A549 (cell line): ENCODE measurements at regions not wholly inside any gene's neighbourhood (a gene's known extent, or its start where the extent isn't known, plus 50 kb on each side); places are given as distances from the start of the nearest gene placed in this dataset.

Experiments used
- ATAC-seq, 2 experiments: fragments of 200-7000 bp in 1 of 2; fragments of >200 bp in 1 of 2; cut with Nextera tagmentation in 1 of 2; cut with Tn5 transposase in 1 of 2; 3 replicates each; pipeline versions ENCODE4 v1.8.0 to v1.9.1; 2018 to 2020; ENCODE audit warnings: mild to moderate bottlenecking in 1 of 2, moderate library complexity in 1 of 2
- CTCF ChIA-PET: fragments of 300-600 bp; sonication (Branson Sonifier 250); formaldehyde crosslinking; extraction: SDS; loops from one replicate; lab custom pipeline; 2021; ENCODE audit warnings: antibody characterized with exemption, inconsistent platforms; lab: Yijun Ruan, JAX
- POLR2A ChIA-PET: fragments of 350-600 bp; formaldehyde crosslinking; extraction: SDS; loops from one replicate; lab custom pipeline; 2021; ENCODE audit warnings: antibody characterized with exemption, inconsistent platforms; lab: Yijun Ruan, JAX
- DNase-seq, 2 experiments: peaks; one replicate each; pipeline versions ENCODE4 v3.0.0 to v3.0.0-alpha.2; 2011 to 2016; ENCODE audit warnings: low read depth in 1 of 2, low spot score in 1 of 2
- FAIRE-seq: peaks from 2 replicates; lab custom pipeline; 2011; peaks lifted over from hg19 to GRCh38; lab: Jason Lieb, UNC
- H3K27ac ChIP-seq, 2 experiments: fragments of >200 bp; sonication (Bioruptor Twin); formaldehyde crosslinking; 3 replicates each; pipeline ENCODE4 v1.5.1; 2016 to 2017
- H3K4me1 ChIP-seq: fragments of >200 bp; sonication (Bioruptor Twin); formaldehyde crosslinking; 3 replicates; pipeline ENCODE4 v1.6.1; 2016
- H3K4me2 ChIP-seq: fragments of >200 bp; sonication (Bioruptor Twin); formaldehyde crosslinking; 3 replicates; pipeline ENCODE4 v1.6.1; 2016
- H3K4me3 ChIP-seq: fragments of >200 bp; sonication (Bioruptor Twin); formaldehyde crosslinking; 3 replicates; pipeline ENCODE4 v1.5.1; 2016
- H3K9me3 ChIP-seq: fragments of >200 bp; sonication (Bioruptor Twin); formaldehyde crosslinking; 3 replicates; pipeline ENCODE4 v1.6.1; 2016
- CBX8 ChIP-seq: fragments of 200-600 bp; sonication (generic); IDR thresholded peaks from 2 replicates; pipeline ENCODE4 v1.6.1; 2016
- CEBPB ChIP-seq, 2 experiments: fragments of >200 bp in 1 of 2; sonication (Bioruptor Twin) in 1 of 2; formaldehyde crosslinking in 1 of 2; IDR thresholded peaks; 2 replicates each; pipeline ENCODE4 v1.6.1; 2012 to 2016
- CHD4 ChIP-seq: fragments of 200-600 bp; sonication (generic); IDR thresholded peaks from 2 replicates; pipeline ENCODE4 v1.6.1; 2016; ENCODE audit warnings: antibody characterized with exemption, mild to moderate bottlenecking, borderline replicate concordance
- EHF ChIP-seq: fragments of 250-450 bp; sonication (Bioruptor Pico); IDR thresholded peaks from 2 replicates; pipeline ENCODE4 v1.5.0; 2020; ENCODE audit warnings: mild to moderate bottlenecking
- EHMT2 ChIP-seq: fragments of 200-600 bp; sonication (generic); IDR thresholded peaks from 2 replicates; pipeline ENCODE4 v1.6.1; 2016; ENCODE audit warnings: antibody characterized with exemption, low read depth, mild to moderate bottlenecking, moderate library complexity
- ESRRA ChIP-seq: fragments of 150-350 bp; IDR thresholded peaks from 2 replicates; pipeline ENCODE4 v1.6.1; 2014; ENCODE audit warnings: mild to moderate bottlenecking, low read length, borderline replicate concordance
- FOXS1 ChIP-seq: fragments of 250-450 bp; sonication (Bioruptor Pico); IDR thresholded peaks from 2 replicates; pipeline ENCODE4 v1.5.0; 2020; ENCODE audit warnings: mild to moderate bottlenecking, moderate library complexity
- GATA3 ChIP-seq: IDR thresholded peaks from 2 replicates; pipeline ENCODE4 v1.6.1; 2012; ENCODE audit warnings: borderline replicate concordance
- HEYL ChIP-seq: fragments of 250-450 bp; sonication (Bioruptor Pico); IDR thresholded peaks from 2 replicates; pipeline ENCODE4 v1.8.0; 2021; ENCODE audit warnings: mild to moderate bottlenecking, moderate library complexity
- HOXB5 ChIP-seq: fragments of 250-450 bp; sonication (Bioruptor Pico); IDR thresholded peaks from 2 replicates; pipeline ENCODE4 v1.5.0; 2020; ENCODE audit warnings: mild to moderate bottlenecking, moderate library complexity
- KDM1A ChIP-seq: fragments of 200-600 bp; sonication (generic); IDR thresholded peaks from 2 replicates; pipeline ENCODE4 v1.6.1; 2016; ENCODE audit warnings: low read depth, mild to moderate bottlenecking
- MAFK ChIP-seq: fragments of 450-650 bp; IDR thresholded peaks from 2 replicates; pipeline ENCODE4 v1.6.1; 2014; ENCODE audit not compliant: partially characterized antibody
- MAZ ChIP-seq: fragments of 150-350 bp; IDR thresholded peaks from 2 replicates; pipeline ENCODE4 v1.6.1; 2014; ENCODE audit warnings: antibody characterized with exemption, low read depth, low read length, borderline replicate concordance
- MYC ChIP-seq: IDR thresholded peaks from 2 replicates; pipeline ENCODE4 v1.6.1; 2012; ENCODE audit warnings: mild to moderate bottlenecking, inconsistent platforms, low read length, improper control_type of control experiment, borderline replicate concordance
- NPAS2 ChIP-seq: fragments of 250-450 bp; sonication (Bioruptor Pico); IDR thresholded peaks from 2 replicates; pipeline ENCODE4 v1.8.0; 2022; ENCODE audit warnings: mild to moderate bottlenecking, moderate library complexity, borderline replicate concordance
- POLR2AphosphoS2 ChIP-seq: conservative IDR thresholded peaks from 2 replicates; pipeline ENCODE4 v1.6.1; 2012; ENCODE audit warnings: low read length, improper control_type of control experiment, inconsistent platforms
- RARB ChIP-seq: fragments of 250-450 bp; sonication (Bioruptor Pico); IDR thresholded peaks from 2 replicates; pipeline ENCODE4 v1.8.0; 2021; ENCODE audit warnings: mild to moderate bottlenecking, moderate library complexity
- RCOR1 ChIP-seq: fragments of 150-350 bp; IDR thresholded peaks from 2 replicates; pipeline ENCODE4 v1.6.1; 2014; ENCODE audit warnings: antibody characterized with exemption, low read length, low read depth
- RNF2 ChIP-seq: fragments of 200-600 bp; sonication (generic); IDR thresholded peaks from 2 replicates; pipeline ENCODE4 v1.6.1; 2016; ENCODE audit warnings: low read depth, mild to moderate bottlenecking, antibody characterized with exemption, moderate library complexity, borderline replicate concordance
- SMC3 ChIP-seq: fragments of >200 bp; sonication (Bioruptor Twin); formaldehyde crosslinking; IDR thresholded peaks from 3 replicates; pipeline ENCODE4 v1.6.1; 2018; ENCODE audit warnings: inconsistent platforms
- SREBF2 ChIP-seq: fragments of 450-650 bp; IDR thresholded peaks from 2 replicates; pipeline ENCODE4 v1.6.1; 2014; ENCODE audit warnings: mild to moderate bottlenecking, moderate library complexity
- TFCP2L1 ChIP-seq: fragments of 250-450 bp; sonication (Bioruptor Pico); IDR thresholded peaks from 2 replicates; pipeline ENCODE4 v1.5.0; 2021; ENCODE audit warnings: mild to moderate bottlenecking
- ZFP36 ChIP-seq: fragments of 450-650 bp; IDR thresholded peaks from 2 replicates; pipeline ENCODE4 v1.6.1; 2014; ENCODE audit warnings: borderline replicate concordance; ENCODE audit not compliant: partially characterized antibody
- ZSCAN20 ChIP-seq: fragments of 250-450 bp; sonication (Bioruptor Pico); IDR thresholded peaks from 2 replicates; pipeline ENCODE4 v1.8.0; 2022; ENCODE audit warnings: mild to moderate bottlenecking, moderate library complexity
- WGBS: methylation state at CpG from one replicate; pipeline ENCODE4 v1.1.6; 2017; ENCODE audit errors: missing lambda C conversion rate; 5-methylcytosine and 5-hydroxymethylcytosine counted together
- TF ChIP-seq, protein P1 (sequence below): IDR thresholded peaks from 2 replicates; pipeline ENCODE4 v1.6.1; 2012
- TF ChIP-seq, protein P2 (sequence below): fragments of 150-350 bp; IDR thresholded peaks from 2 replicates; pipeline ENCODE4 v1.6.1; 2014; ENCODE audit warnings: low read depth, mild to moderate bottlenecking, low read length
- TF ChIP-seq, protein P3 (sequence below): fragments of 200-600 bp; sonication (generic); IDR thresholded peaks from 2 replicates; pipeline ENCODE4 v1.6.1; 2016; ENCODE audit warnings: antibody characterized with exemption, mild to moderate bottlenecking, moderate library complexity

DNA sequence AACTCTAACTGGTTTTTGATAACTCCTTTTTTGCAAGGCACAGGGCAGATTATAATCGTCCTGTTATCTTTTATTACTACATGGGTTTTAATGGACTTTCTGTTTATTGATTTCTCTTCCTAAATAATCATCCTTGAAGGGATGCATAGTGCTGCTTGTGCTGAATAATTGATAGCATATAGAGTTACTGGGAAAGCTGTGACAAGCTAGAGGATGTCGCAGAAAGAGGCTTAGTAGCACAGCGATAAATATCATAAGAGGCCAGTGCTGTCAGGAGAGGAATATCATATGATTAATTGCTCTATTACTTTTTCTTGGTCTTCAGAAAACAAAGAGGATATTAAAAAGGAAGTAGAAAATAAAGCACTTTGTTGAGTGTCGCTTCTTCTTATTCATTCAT lies 1007.1 kb upstream of the ACO1 start:
- no peak for TF ChIP-seq CHD4
- TF ChIP-seq, all 56 proteins: peak for 0
- ChIA-PET CTCF (no interaction called here), POLR2A (no interaction called here)
- Histone ChIP-seq H3K9me3 (no peaks in the 10 kb centered on the region), H3K4me3 (no peak overlapping the region), H3K4me2 (no peak overlapping the region), H3K4me1 (no peaks in the 10 kb centered on the region), H3K27ac (no peak overlapping the region)
- FAIRE-seq (no peak), DNase-seq (no peak), ATAC-seq (no peak)
- WGBS = 47% methylated on average over 4 of the region's 4 CpGs

DNA sequence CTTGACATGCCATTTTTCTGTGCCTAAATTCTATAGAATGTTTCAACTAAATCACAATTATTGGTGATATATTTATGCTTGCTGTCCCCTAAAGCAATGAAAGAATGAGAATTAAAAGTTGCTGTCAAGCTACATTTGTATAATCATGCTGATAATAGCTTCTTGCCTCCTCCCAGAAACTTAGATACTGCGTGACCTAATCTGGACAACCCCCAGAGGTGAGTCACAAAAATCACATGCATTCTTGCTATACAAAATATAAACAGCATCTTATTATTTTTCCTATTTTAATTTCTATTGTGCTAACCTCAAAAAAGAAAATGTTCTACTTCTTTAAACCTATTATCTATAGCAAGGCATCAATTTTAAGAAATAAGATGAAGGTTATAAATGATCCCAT lies 995.8 kb upstream of the ACO1 start:
- H3K4me3 ChIP-seq = no peak overlapping the region
- no peak for TF ChIP-seq GATA3
- no peak for TF ChIP-seq CBX8
- TF ChIP-seq CEBPB (IDR thresholded peaks at IDR 0.05) = no peak
- TF ChIP-seq ZSCAN20 (CRISPR knock-in tag) = no peak
- TF ChIP-seq ZFP36 = no peak
- TF ChIP-seq SMC3 = no peak
- TF ChIP-seq MYC = no peak
- TF ChIP-seq EHF = no peak
- TF ChIP-seq KDM1A = no peak
- TF ChIP-seq POLR2AphosphoS2 = no peak
- TF ChIP-seq, protein P1, sequence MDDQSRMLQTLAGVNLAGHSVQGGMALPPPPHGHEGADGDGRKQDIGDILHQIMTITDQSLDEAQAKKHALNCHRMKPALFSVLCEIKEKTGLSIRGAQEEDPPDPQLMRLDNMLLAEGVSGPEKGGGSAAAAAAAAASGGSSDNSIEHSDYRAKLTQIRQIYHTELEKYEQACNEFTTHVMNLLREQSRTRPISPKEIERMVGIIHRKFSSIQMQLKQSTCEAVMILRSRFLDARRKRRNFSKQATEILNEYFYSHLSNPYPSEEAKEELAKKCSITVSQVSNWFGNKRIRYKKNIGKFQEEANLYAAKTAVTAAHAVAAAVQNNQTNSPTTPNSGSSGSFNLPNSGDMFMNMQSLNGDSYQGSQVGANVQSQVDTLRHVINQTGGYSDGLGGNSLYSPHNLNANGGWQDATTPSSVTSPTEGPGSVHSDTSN = no peak
- no peak for TF ChIP-seq NPAS2 (CRISPR knock-in tag)
- no peak for TF ChIP-seq EHMT2
- no peak for TF ChIP-seq HEYL (CRISPR knock-in tag)
- TF ChIP-seq, all 56 proteins: peak for 0
- no peaks in the 10 kb centered on the region for H3K9me3 ChIP-seq
- H3K27ac ChIP-seq = no peak overlapping the region
- no peak overlapping the region for H3K4me2 ChIP-seq
- 39% methylated on average over 1 of the region's 1 CpG for WGBS
- CTCF ChIA-PET = no interaction called here
- POLR2A ChIA-PET = no interaction called here
- H3K4me1 ChIP-seq = no peaks in the 10 kb centered on the region
- DNase-seq (no peak), FAIRE-seq (no peak), ATAC-seq (no peak)

DNA sequence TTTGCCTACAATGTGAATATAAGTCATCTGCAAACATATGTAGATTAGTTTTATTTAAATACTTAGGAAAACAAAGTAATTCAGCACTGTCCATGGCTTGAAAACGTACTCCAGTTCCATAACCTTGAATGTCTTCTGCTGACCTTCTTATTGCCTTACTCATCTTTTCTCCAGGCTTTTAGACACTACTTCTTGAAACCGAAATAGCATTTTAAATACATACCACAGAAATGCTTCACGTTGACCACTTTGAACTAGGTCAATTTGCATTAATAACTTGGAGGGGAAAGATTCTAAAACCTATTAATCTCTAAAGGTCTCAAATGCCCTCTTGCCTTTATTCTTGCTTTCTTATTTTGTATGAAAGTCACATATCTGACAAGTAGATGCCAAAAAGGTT lies 995.4 kb upstream of the ACO1 start:
- no peaks in the 10 kb centered on the region for H3K9me3 ChIP-seq
- FAIRE-seq = no peak
- no peak overlapping the region for H3K4me2 ChIP-seq
- no peak overlapping the region for H3K4me3 ChIP-seq
- no peak for ATAC-seq
- CTCF ChIA-PET = no interaction called here
- H3K4me1 ChIP-seq = no peaks in the 10 kb centered on the region
- POLR2A ChIA-PET = no interaction called here
- 2% methylated on average over 3 of the region's 3 CpGs for WGBS
- DNase-seq = no peak
- no peak for TF ChIP-seq RARB (CRISPR knock-in tag)
- no peak for TF ChIP-seq ZFP36
- TF ChIP-seq, protein P2, sequence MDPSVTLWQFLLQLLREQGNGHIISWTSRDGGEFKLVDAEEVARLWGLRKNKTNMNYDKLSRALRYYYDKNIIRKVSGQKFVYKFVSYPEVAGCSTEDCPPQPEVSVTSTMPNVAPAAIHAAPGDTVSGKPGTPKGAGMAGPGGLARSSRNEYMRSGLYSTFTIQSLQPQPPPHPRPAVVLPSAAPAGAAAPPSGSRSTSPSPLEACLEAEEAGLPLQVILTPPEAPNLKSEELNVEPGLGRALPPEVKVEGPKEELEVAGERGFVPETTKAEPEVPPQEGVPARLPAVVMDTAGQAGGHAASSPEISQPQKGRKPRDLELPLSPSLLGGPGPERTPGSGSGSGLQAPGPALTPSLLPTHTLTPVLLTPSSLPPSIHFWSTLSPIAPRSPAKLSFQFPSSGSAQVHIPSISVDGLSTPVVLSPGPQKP = no peak
- TF ChIP-seq HOXB5 (CRISPR knock-in tag) = no peak
- no peak for TF ChIP-seq SREBF2
- no peak for TF ChIP-seq RNF2
- no peak for TF ChIP-seq MAFK
- TF ChIP-seq EHMT2 = no peak
- TF ChIP-seq MAZ = no peak
- no peak for TF ChIP-seq TFCP2L1 (CRISPR knock-in tag)
- TF ChIP-seq, protein P3, sequence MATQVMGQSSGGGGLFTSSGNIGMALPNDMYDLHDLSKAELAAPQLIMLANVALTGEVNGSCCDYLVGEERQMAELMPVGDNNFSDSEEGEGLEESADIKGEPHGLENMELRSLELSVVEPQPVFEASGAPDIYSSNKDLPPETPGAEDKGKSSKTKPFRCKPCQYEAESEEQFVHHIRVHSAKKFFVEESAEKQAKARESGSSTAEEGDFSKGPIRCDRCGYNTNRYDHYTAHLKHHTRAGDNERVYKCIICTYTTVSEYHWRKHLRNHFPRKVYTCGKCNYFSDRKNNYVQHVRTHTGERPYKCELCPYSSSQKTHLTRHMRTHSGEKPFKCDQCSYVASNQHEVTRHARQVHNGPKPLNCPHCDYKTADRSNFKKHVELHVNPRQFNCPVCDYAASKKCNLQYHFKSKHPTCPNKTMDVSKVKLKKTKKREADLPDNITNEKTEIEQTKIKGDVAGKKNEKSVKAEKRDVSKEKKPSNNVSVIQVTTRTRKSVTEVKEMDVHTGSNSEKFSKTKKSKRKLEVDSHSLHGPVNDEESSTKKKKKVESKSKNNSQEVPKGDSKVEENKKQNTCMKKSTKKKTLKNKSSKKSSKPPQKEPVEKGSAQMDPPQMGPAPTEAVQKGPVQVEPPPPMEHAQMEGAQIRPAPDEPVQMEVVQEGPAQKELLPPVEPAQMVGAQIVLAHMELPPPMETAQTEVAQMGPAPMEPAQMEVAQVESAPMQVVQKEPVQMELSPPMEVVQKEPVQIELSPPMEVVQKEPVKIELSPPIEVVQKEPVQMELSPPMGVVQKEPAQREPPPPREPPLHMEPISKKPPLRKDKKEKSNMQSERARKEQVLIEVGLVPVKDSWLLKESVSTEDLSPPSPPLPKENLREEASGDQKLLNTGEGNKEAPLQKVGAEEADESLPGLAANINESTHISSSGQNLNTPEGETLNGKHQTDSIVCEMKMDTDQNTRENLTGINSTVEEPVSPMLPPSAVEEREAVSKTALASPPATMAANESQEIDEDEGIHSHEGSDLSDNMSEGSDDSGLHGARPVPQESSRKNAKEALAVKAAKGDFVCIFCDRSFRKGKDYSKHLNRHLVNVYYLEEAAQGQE = no peak
- TF ChIP-seq RCOR1 = no peak
- no peak for TF ChIP-seq ESRRA
- TF ChIP-seq FOXS1 (CRISPR knock-in tag) = no peak
- TF ChIP-seq, protein P1 = no peak
- no peak overlapping the region for H3K27ac ChIP-seq
